ENCODE measurements at regions not wholly inside any gene's neighbourhood (a gene's known extent, or its start where the extent isn't known, plus 50 kb on each side); places are given as distances from the start of the nearest gene placed in this dataset.

DNA sequence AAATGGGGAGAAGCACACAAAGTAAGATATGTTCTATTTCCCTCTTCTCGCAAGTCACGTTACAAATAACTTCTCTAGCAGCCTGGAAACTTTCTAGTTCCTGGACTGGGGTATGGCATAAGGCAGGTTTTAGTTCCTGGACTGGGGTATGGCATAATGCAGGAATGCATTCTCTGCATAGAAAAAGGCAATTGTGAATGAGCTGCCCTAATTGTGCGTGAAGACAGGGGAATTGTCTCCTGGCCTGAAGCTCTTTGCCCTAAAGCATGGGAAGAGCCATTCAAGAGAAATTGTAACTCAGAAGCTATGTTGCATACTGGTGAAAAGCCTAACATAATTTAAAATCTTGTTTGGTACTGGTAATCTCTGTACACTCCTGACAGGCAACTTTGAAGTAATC, 54.3 kb upstream of the CBLB start:
- DNase-seq (ENCODE audit: low read depth), result no peak
- TF ChIP-seq, protein P1, sequence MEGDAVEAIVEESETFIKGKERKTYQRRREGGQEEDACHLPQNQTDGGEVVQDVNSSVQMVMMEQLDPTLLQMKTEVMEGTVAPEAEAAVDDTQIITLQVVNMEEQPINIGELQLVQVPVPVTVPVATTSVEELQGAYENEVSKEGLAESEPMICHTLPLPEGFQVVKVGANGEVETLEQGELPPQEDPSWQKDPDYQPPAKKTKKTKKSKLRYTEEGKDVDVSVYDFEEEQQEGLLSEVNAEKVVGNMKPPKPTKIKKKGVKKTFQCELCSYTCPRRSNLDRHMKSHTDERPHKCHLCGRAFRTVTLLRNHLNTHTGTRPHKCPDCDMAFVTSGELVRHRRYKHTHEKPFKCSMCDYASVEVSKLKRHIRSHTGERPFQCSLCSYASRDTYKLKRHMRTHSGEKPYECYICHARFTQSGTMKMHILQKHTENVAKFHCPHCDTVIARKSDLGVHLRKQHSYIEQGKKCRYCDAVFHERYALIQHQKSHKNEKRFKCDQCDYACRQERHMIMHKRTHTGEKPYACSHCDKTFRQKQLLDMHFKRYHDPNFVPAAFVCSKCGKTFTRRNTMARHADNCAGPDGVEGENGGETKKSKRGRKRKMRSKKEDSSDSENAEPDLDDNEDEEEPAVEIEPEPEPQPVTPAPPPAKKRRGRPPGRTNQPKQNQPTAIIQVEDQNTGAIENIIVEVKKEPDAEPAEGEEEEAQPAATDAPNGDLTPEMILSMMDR (IDR thresholded peaks at IDR 0.05; ENCODE audit: insufficient read depth, low read length), result no peak
- no peak overlapping the region for H3K4me3 ChIP-seq (ENCODE audit: low read depth, low read length)

- TF ChIP-seq, protein P1 (IDR thresholded peaks at IDR 0.05; ENCODE audit: insufficient read depth, low read length), result no peak
- no peak overlapping the region for H3K4me3 ChIP-seq (ENCODE audit: low read depth, low read length)
- no peak for DNase-seq (ENCODE audit: low read depth)
These were observed 58.9 kb upstream of the CBLB start for GRCh38 chr3:105927741-105928140.

GRCh38 chr3:105930733-105931132, 61.9 kb upstream of the CBLB start:
- no peak for DNase-seq (ENCODE audit: low read depth)
- H3K4me3 ChIP-seq (ENCODE audit: low read depth, low read length), result no peak overlapping the region
- TF ChIP-seq, protein P1 (IDR thresholded peaks at IDR 0.05; ENCODE audit: insufficient read depth, low read length), result no peak

- TF ChIP-seq, protein P1 (IDR thresholded peaks at IDR 0.05; ENCODE audit: insufficient read depth, low read length), result no peak
- no peak for DNase-seq (ENCODE audit: low read depth)
- H3K4me3 ChIP-seq (ENCODE audit: low read depth, low read length), result no peak overlapping the region
These were observed 62.7 kb upstream of the CBLB start for GRCh38 chr3:105931500-105931899.

- no peak overlapping the region for H3K4me3 ChIP-seq (ENCODE audit: low read depth, low read length)
- TF ChIP-seq, protein P1 (IDR thresholded peaks at IDR 0.05; ENCODE audit: insufficient read depth, low read length), result no peak
- peak; percentile 51 for DNase-seq (ENCODE audit: low read depth)
These were observed 65.1 kb upstream of the CBLB start for GRCh38 chr3:105933871-105934270.

DNA sequence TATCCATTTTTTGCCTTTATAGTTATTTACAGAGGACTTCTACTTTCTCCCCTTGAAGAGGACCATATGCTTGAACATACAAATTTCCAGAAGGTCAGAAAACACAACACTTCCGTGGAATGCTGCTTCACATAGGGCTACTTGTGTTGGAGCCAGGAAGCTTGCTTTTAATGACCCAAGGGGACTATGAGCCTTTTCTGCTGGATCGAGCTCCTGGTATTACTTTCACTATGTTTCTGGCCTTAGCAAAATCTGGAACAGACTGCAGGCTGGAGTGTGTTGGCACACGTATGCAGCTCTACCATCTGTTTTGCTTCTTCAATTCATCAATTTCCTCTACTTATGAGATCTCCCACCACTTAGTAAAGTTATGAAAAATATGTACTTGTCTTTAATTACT, 69.3 kb upstream of the CBLB start:
- peak; percentile 74 for DNase-seq (ENCODE audit: low read depth)
- peak overlapping the region; percentile 29 for H3K4me3 ChIP-seq (ENCODE audit: low read depth, low read length)
- TF ChIP-seq, protein P1 (IDR thresholded peaks at IDR 0.05; ENCODE audit: insufficient read depth, low read length), result no peak

DNA sequence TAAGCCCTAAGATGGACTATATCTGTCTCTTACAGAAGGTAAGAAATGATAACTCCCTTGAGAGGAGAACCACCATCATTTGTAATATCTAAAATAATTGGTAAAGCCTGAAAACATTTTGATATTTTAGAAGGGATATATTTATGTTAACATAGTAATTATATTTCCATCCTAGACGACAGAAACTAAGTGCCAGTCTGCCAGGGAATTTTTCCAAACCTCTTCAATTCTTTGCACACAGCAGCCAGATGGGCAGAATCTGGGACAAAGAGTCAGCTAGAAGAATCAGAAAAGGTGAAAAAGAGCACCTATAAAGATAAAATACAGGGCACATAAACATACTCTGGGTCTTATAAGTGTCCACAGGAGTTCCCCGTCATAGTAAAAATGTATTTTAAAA, 70.0 kb upstream of the CBLB start:
- DNase-seq (ENCODE audit: low read depth), result no peak
- TF ChIP-seq, protein P1 (IDR thresholded peaks at IDR 0.05; ENCODE audit: insufficient read depth, low read length), result no peak
- H3K4me3 ChIP-seq (ENCODE audit: low read depth, low read length), result no peak overlapping the region
